Right lobe of liver (tissue), 4 donors: ENCODE measurements at regions not wholly inside any gene's neighbourhood (a gene's known extent, or its start where the extent isn't known, plus 50 kb on each side); places are given as distances from the start of the nearest gene placed in this dataset.

Experiments used
- CTCF ChIP-seq, 4 donors: fragments of 200-600 bp in 3 of 4; fragments of 450-650 bp in 1 of 4; IDR thresholded peaks; one replicate each; pipeline versions ENCODE4 v1.5.1 to v1.8.0; 2016 to 2022; ENCODE audit warnings: antibody characterized with exemption in 4 of 4, mild to moderate bottlenecking in 2 of 4
- POLR2A ChIP-seq: fragments of 450-650 bp; IDR thresholded peaks from one replicate; pipeline ENCODE4 v1.6.1; 2017; ENCODE audit warnings: antibody characterized with exemption, mild to moderate bottlenecking
- donor health status: DM: no; HTN: no; CAD: no.
- donor health status: DM: no; HTN: no; CAD: no.
- donor health status: DM: no; HTN: yes; CAD: no.

GRCh38 chr5:2015961-2016360, 133.2 kb upstream of the IRX4 start:
- TF ChIP-seq CTCF (IDR thresholded peaks at IDR 0.05) (no peak), POLR2A (no peak)
